Cardiac muscle cell (in vitro differentiated cells and primary cell): ENCODE measurements at regions not wholly inside any gene's neighbourhood (a gene's known extent, or its start where the extent isn't known, plus 50 kb on each side); places are given as distances from the start of the nearest gene placed in this dataset.

ENCODE experiments used
- DNase-seq, 2 donors: peaks; one replicate each; pipeline versions ENCODE4 v3.0.0 to v3.0.0-alpha.2; 2010 to 2017; ENCODE audit warnings: low read depth in 1 of 2, low spot score in 1 of 2
- H3K27ac ChIP-seq: fragments of 200-600 bp; sonication (generic); 2 replicates; pipeline ENCODE4 v1.5.1; 2016
- H3K27me3 ChIP-seq: fragments of 200-600 bp; sonication (generic); 2 replicates; pipeline ENCODE4 v1.6.0; 2016; ENCODE audit warnings: control low read depth
- H3K36me3 ChIP-seq: fragments of 200-600 bp; sonication (generic); 2 replicates; pipeline ENCODE4 v1.5.1; 2016; ENCODE audit warnings: control low read depth
- H3K4me1 ChIP-seq: fragments of 200-600 bp; sonication (generic); 2 replicates; pipeline ENCODE4 v1.8.1; 2017; ENCODE audit warnings: low read depth, mild to moderate bottlenecking, mixed run types
- H3K4me3 ChIP-seq: fragments of 200-600 bp; sonication (generic); 2 replicates; pipeline ENCODE4 v1.5.1; 2016; ENCODE audit warnings: mild to moderate bottlenecking
- H3K9me3 ChIP-seq: fragments of 200-600 bp; sonication (generic); 2 replicates; pipeline ENCODE4 v1.5.1; 2017; ENCODE audit warnings: low read depth, mild to moderate bottlenecking, control low read depth
- TF ChIP-seq, protein P1 (sequence below): IDR thresholded peaks from 2 replicates; pipeline ENCODE4 v1.5.1; 2012; ENCODE audit warnings: low read depth, mild to moderate bottlenecking, low read length

GRCh38 chr2:16084274-16084673 lies 143.9 kb downstream of the MYCN start:
- no peaks in the 10 kb centered on the region for H3K9me3 ChIP-seq
- TF ChIP-seq, protein P1, sequence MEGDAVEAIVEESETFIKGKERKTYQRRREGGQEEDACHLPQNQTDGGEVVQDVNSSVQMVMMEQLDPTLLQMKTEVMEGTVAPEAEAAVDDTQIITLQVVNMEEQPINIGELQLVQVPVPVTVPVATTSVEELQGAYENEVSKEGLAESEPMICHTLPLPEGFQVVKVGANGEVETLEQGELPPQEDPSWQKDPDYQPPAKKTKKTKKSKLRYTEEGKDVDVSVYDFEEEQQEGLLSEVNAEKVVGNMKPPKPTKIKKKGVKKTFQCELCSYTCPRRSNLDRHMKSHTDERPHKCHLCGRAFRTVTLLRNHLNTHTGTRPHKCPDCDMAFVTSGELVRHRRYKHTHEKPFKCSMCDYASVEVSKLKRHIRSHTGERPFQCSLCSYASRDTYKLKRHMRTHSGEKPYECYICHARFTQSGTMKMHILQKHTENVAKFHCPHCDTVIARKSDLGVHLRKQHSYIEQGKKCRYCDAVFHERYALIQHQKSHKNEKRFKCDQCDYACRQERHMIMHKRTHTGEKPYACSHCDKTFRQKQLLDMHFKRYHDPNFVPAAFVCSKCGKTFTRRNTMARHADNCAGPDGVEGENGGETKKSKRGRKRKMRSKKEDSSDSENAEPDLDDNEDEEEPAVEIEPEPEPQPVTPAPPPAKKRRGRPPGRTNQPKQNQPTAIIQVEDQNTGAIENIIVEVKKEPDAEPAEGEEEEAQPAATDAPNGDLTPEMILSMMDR, result no peak
- no peak overlapping the region for H3K27ac ChIP-seq
- H3K4me1 ChIP-seq, result no peaks in the 10 kb centered on the region
- no peak for DNase-seq
- no peak overlapping the region for H3K4me3 ChIP-seq
- H3K27me3 ChIP-seq, result no peaks in the 10 kb centered on the region
- no peaks in the 10 kb centered on the region for H3K36me3 ChIP-seq

DNA sequence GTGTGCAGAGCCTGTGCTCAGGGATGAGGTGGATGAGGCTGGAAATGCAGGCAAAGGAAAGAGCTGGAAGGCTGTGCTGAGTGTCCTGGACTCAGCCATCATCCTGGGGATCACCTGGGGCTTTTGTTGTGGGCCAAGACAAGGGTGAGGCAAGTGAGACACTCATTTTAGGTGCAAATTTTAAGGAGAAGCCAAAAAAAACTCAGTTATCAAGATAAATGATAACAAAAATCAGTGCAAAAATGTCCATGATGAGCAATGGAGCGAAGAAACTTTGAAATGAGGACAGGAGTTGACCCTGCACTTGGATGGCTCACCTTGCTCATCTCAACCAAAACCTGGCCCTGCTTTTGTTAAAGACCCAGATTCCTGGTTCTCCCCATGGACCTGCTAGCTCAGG lies 141.9 kb downstream of the MYCN start:
- no peaks in the 10 kb centered on the region for H3K9me3 ChIP-seq

GRCh38 chr2:16081316-16082200 lies 141.2 kb downstream of the MYCN start:
- H3K4me3 ChIP-seq, result no peak overlapping the region
- no peak for DNase-seq
- no peaks in the 10 kb centered on the region for H3K36me3 ChIP-seq
- TF ChIP-seq, protein P1, result no peak
- H3K4me1 ChIP-seq, result no peaks in the 10 kb centered on the region
- H3K9me3 ChIP-seq, result no peaks in the 10 kb centered on the region
- no peak overlapping the region for H3K27ac ChIP-seq
- H3K27me3 ChIP-seq, result no peaks in the 10 kb centered on the region

More for the DNA sequence above, 141.9 kb downstream of the MYCN start:
- Histone ChIP-seq H3K27ac (no peak overlapping the region), H3K27me3 (no peaks in the 10 kb centered on the region), H3K4me1 (no peaks in the 10 kb centered on the region), H3K36me3 (no peaks in the 10 kb centered on the region), H3K4me3 (no peak overlapping the region)
- TF ChIP-seq, protein P1, result no peak
- no peak for DNase-seq

DNA sequence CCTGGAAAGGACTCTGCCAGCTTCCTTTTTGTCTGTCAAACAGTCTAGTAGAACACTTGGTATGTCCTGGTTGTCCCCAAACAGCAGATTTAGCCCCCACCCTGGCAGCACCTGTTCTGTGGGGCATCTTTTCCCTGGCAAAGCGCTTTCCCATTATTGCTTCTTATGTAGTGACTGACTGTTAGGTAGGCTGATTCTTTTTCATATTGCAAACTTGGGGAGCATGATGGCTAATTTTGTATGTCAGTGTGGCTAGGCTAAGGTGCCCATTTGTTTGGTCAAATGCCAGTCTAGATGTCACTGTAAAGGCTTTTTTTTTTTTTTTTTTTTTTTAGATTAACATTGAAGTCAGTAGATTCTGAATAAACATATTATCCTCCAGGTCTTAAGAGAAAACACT lies 140.2 kb downstream of the MYCN start:
- no peak for DNase-seq
- no peaks in the 10 kb centered on the region for H3K9me3 ChIP-seq
- no peak overlapping the region for H3K27ac ChIP-seq
- TF ChIP-seq, protein P1, result no peak
- H3K36me3 ChIP-seq, result no peaks in the 10 kb centered on the region
- no peaks in the 10 kb centered on the region for H3K27me3 ChIP-seq
- no peak overlapping the region for H3K4me3 ChIP-seq
- no peaks in the 10 kb centered on the region for H3K4me1 ChIP-seq

GRCh38 chr2:16080071-16080470 lies 139.7 kb downstream of the MYCN start:
- TF ChIP-seq, protein P1, result no peak

More at GRCh38 chr2:16080071-16080470, 139.7 kb downstream of the MYCN start:
- Histone ChIP-seq H3K27me3 (no peaks in the 10 kb centered on the region), H3K27ac (no peak overlapping the region), H3K4me1 (no peaks in the 10 kb centered on the region), H3K9me3 (no peaks in the 10 kb centered on the region), H3K36me3 (no peaks in the 10 kb centered on the region), H3K4me3 (no peak overlapping the region)
- DNase-seq, result no peak
